GM19452 (cell line): ENCODE measurements at regions not wholly inside any gene's neighbourhood (a gene's known extent, or its start where the extent isn't known, plus 50 kb on each side); places are given as distances from the start of the nearest gene placed in this dataset.
"Not testable (repeated sequence)": the region's sequence is repeated elsewhere in the genome, so short reads cannot be mapped to it uniquely, and the experiment has no call there.

Experiments
- ATAC-seq: cut with Tn5 transposase; IDR thresholded peaks from one replicate; pipeline ENCODE4 v1.9.1; 2021; ENCODE audit not compliant: unreplicated experiment

DNA sequence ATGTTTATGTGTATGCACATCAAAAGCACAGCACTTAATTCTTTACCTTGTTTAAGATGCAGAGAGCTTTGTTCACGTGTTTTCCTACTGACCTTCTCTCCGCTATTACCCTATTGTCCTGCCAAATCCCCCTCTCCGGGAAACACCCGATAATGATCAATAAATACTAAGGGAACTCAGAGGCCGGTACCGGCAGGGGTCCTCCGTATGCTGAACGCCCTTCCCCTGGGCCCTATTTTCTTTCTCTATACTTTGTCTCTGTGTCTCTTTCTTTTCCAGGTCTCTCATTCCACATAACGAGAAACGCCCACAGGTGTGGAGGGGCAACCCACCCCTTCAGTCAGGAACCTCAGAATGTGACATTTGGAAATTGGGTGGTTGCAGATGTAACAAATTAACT is 160.1 kb downstream of the ADRA2C start:
- ATAC-seq, result not testable (repeated sequence)

DNA sequence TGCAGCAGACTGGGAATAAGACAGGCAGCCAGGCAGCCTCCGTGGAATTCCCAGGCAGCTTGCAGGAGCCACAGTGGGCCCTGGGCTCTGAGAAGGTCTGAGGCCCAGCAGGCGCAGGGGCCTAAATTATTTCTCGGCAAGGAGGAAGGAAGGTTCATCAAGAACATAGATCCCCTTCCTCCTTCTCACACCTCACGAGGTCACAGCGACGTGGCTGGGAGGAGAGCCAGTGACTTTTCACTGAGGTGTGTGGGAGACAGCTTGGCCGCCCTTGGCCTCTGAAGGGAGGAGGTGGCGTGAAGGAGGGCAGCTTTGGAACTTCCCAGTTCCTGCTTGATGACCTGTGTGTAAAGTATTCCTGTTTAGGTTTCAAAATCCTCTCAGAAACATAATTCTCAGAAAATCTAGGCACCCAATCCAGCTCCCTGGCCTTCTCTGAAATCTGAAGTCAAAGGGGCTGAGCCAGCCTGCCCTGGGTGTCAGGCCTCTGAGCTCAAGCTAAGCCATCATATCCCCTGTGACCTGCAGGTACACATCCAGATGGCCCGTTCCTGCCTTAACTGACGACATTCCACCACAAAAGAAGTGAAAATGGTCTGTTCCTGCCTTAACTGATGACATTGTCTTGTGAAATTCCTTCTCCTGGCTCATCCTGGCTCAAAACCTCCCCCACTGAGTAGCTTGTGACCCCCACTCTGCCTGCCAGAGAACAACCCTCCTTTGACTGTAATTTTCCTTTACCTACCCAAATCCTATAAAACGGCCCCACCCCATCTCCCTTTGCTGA is 161.0 kb downstream of the ADRA2C start:
- ATAC-seq, result not testable (repeated sequence)

DNA sequence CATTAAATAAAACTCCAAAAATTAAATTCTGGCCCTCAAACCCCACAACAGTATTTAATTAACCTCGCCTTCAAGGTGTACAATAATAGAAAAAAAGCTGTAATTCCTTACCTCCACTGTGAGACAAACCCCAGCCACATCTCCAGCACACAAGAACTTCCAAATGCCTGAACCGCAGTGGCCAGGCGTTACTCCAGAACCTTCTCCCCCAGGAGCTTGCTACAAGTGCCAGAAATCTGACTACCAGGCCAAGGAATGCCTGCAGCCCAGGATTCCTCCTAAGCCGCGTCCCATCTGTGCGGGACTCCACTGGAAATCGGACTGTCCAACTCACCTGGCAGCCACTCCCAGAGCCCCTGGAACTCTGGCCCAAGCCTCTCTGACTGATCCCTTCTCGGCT is 163.2 kb downstream of the ADRA2C start:
- not testable (repeated sequence) for ATAC-seq

DNA sequence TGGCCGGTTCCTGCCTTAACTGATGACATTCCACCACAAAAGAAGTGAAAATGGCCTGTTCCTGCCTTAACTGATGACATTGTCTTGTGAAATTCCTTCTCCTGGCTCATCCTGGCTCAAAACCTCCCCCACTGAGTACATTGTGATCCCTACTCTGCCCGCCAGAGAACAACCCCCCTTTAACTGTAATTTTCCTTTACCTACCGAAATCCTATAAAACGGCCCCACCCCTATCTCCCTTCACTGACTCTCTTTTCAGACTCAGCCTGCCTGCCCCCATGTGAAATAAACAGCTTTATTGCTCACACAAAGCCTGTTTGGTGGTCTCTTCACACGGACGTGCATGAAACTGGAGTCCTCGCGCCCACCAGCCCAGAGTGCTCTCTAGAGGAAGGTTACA is 166.5 kb downstream of the ADRA2C start:
- not testable (repeated sequence) for ATAC-seq

DNA sequence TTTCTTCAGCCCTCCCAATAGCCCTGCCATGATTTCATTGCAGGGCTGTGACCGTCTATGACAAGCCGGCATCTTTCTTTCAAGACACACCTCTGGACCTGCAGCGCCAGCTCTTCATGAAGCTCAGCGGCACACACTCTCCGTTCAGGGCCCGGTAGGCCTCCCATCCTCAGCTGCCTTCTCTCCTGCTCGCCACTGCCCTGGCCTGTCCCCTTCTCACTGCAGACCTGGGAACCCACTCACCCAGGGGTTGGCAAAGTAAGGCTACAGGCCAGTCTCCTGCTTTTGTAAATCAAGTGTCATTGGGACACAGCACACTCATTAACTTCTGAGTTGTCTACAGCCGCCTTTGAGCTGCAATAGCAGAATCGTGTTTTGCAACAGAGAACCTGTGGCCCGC is 169.2 kb downstream of the ADRA2C start:
- not testable (repeated sequence) for ATAC-seq

DNA sequence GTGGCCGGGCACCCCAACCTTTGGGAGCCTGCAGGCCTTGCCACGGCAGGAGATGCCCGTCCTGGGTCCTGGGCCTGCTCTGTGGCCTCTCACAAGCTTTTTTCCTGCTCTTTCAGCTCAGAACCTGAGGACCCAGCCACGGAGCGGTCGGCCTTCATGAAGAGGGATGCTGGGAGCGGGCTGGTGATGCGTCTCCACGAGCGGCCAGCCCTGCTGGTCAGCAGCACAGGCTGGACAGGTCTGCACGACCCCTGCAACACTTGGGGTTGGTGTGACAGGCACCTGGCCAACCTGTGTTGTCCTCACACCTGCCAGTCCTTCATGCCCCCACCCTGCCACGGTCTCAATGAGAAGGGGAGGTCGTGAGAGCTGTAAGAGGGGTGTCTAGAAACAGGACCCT is 170.0 kb downstream of the ADRA2C start:
- no peak for ATAC-seq

DNA sequence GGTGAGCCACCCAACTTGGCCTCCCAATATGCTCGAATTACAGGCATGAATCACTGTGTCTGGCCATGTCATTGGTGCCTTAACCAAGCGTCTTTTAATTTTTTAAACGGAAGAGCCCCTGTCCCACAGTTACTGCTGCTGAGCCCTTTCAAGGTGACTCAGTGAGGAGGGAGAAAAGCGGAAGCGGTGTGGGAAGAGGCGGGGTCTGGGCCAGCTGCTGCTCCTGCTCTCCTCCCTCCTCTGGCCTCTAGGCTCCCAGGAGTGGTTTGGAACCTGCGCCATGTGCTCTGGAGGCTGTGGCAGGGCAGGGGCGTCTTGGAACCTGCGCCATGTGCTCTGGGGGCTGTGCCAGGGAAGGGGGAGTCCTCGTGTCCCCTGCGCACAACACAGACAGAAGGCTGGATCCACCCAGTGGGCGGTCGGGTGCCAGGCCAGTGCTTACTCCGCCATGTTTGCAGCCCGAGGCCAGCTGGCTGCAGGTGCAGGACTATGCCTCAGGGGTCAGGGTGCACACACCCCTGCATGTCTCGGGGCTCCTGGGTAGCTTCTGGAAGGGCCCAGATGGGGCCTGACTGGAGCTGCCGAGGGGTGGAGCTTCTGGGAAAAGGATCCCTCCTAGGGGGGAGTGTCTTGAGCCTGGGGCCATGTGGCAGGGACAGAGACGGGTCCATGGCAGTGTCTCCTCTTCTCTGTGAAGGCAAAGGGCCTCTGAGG is 171.8 kb downstream of the ADRA2C start:
- not testable (repeated sequence) for ATAC-seq

DNA sequence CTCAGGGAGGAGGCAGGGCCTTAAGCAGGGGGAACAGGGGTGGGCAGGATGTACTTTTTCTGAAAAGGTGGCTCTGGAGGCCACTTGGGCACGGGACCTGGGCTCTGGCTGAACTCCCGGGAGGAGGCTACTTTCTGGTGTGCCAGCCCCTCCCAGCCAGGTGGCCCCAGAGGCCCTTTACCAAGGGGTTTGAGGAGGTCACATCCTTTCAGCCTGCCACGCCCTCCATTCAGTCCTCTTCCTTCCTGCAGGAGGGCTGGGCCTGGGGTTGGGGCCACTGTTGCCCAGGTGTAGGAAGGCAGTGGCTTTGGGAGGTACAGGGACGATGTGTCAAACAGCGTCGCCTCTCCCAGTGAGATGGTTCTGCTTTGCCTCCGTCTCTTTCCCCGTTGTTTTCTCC is 172.5 kb downstream of the ADRA2C start:
- not testable (repeated sequence) for ATAC-seq

DNA sequence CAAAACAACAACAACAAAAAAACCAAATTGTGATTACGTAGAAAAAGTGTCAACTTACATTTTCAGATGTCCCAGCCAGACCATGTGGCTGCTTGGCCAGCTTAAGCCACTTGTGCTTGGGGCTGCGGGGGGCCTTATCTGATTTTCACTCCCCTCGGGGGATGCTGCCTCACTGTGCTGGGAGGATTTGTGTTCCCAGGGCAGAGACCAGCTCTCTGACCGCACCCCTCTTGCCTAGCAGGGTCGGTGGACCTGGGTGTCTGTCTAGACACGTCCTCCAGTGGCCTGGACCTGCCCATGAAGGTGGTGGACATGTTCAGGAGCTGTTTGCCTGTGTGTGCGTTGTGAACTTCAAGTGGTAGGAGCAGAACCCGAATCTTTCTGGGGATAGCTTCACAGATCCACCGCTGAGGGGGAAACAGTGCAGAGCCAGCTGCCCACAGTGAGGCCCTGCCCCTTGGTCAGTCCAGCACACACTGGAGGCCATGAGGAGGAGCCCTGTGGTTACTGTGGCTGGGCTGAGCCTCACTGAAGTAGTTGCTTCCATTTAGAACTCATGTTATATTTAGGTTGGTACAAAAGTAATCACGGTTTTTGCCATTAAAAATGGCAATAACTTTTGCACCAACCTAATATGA is 173.9 kb downstream of the ADRA2C start:
- ATAC-seq, result not testable (repeated sequence)

DNA sequence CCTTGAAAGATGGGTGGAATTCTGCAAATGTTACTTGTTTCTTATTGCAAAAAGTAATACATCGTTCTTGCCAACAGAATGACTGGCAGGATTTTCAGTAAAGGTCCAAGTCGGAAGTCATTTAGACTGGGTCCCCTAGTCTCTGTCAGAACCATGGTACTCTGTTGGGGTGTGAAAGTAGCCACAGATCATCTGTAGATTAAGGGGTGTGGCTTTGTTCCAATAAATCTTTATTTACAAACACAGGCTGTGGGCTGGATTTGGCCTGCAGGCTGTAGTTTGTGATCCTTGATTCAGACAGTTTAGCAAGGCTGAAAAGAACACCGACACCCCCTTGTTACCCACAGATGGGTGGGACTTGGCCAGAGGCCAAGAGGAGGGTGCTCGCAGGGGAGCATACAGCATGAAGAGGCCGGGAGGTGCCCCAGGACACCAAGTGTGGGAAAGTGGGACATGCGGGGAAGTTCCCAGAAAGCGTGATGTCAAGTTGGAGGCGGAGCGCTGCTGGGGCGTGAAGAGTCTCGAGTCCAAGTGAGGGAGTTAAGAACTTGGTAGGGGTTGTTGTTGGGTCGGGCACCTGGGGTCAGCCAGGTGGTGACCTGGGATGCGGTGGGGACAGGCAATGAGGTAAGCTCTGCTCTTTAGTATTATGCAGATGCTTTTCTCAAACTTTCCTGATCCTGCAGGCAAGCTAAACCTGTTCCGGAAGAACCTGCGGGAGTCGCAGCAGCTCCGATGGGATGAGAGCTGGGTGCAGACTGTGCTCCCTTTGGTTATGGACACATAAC is 175.7 kb downstream of the ADRA2C start:
- ATAC-seq, result not testable (repeated sequence)

DNA sequence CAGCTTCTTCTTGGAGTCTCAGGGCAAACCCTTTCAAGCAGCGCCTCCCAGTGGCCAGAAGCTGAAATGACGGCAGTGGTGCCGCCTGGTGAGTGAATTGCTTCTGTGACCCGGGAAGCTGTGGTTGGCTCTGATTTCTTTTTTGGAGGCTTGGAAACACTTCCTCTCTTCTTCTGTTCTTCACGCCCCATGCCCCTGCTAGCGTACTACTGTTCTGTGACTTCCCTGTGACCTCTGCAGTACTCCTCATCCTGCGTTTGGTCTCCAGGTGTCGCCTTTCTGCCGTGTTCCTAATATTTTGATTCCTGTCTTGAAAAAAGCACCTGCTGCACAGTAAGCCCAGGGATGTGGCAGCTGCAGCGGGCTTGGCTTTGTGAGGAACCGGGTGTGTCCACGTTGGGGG is 176.4 kb downstream of the ADRA2C start:
- ATAC-seq, result not testable (repeated sequence)

DNA sequence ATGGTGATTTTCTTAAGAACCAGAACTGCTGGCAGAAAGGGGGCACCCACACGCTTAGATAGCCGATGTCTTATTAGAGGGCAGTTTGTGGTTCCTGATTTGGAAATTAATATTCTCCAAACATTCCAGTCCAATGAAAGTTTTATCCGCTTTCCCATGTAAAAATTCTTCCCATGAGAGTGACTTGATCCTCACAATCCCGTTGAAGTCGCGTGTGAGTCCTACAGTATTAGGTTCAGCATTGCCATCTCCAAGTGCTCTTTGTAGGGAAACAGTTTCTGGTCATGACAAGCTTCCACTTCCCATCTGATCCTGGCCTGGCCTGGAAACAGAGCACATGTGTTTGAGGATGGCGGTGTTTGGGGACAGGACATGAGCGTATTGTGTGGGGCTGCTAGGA is 176.9 kb downstream of the ADRA2C start:
- not testable (repeated sequence) for ATAC-seq

DNA sequence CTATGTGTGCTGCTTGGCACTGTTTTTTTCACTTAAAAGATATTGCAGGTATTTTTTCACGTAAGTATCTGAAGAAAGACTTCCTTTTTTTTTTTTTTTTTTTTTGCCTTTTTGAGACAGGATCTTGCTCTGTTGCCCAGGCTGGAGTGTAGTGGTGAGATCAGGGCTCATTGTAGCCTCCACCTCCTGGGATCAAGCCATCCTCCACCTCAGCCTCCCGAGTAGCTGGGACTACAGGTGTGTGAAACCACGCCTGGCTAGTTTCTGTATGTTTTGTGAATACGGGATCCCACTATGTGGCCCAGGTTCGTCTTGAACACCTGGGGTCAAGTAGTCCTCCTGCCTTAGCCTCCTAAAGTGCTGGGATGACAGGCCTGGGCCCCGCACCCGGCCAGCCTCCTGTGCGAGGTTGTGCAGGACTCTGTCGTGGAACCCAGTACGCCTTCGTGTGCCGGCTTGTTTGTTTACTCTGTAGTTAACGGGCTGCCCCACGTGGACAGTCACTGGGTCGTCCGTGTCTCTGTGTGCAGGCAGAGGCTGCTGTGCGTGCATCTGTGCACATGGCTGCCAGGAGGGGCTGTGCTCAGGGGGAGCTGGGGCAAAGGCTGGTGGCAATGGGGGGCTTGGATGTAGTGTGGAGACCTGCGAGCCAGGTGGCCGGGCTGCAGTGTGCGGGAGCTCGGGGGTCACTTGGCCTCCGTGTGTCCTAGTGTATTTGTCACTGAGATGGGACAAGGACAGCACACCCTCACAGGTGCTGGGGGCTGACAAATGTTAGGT is 179.5 kb downstream of the ADRA2C start:
- ATAC-seq, result no peak

DNA sequence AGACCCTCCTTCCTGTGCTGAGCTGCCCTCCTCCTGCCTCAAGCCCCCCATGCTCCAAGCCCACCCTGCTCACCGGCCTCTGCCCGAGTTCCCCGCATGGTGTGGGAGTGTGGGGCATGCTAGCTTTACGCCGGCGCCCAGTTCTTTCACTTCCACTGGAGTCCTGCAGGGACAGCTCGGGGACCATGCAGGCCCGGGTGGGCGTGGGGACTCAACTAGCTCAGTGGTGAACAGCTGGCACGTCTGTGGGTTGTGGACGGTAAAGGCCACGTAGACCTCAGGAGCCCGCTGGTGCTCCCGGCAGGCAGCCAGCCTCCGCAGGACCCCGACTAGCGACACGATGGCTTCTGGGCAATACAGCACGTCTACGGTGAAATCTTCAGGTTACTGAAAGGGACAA is 180.4 kb downstream of the ADRA2C start:
- not testable (repeated sequence) for ATAC-seq

DNA sequence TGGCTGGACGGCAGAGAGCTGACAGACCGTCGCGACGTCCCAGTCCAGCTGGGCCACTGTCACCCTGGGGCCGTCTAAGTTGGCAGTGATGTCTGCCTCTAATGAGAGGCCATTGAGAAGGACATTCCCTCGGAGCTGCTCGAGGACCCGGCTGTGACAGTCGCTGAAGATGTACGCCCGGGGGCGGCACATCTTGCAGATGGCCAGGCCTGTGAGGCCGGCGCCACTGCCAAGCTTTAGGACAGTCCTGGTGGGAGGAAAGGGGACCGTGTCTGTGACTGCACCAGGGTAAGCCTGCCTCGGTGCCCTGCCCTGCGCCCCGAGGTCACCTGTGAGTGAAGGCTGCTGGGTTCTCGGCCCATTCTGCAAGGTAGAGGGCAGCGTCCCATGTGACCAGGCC is 181.6 kb downstream of the ADRA2C start:
- not testable (repeated sequence) for ATAC-seq

DNA sequence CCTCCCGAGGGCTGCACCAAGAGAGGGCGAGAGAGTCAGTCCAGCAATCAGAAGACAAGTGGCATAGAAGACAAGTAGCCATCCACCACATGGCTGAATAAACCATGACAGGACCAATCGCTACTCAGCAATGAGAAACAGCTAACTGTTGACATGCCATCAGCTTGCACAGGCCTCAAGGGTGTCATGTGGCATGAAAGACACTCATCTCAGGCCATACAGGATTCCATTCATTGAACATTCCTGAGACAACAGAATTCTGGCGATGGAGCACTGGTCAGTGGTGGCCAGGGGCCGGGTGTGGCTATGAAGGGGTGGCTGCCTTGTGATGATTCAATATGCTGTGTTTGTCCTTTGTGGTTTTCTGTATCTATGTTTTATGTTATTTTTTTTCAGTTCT is 182.0 kb downstream of the ADRA2C start:
- not testable (repeated sequence) for ATAC-seq

DNA sequence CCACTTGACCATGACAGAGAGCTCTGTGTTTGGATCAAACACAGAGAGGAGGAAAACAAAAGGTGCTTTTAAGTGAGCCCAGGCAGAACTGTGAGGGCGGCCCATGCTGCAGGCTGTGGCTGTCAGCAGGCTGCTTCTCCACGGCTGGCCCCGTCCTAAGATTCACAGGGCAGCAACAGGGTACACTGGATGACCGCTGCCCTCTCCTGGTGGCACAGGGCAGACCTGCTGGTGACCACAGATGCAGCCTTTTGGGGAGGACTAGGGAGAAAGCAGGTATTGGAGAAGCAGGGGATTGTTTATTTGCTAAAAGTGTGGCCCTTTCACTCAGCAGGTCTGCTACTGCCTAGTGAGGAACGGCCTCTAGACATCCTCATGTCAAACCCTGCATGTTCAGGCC is 183.7 kb downstream of the ADRA2C start:
- not testable (repeated sequence) for ATAC-seq

DNA sequence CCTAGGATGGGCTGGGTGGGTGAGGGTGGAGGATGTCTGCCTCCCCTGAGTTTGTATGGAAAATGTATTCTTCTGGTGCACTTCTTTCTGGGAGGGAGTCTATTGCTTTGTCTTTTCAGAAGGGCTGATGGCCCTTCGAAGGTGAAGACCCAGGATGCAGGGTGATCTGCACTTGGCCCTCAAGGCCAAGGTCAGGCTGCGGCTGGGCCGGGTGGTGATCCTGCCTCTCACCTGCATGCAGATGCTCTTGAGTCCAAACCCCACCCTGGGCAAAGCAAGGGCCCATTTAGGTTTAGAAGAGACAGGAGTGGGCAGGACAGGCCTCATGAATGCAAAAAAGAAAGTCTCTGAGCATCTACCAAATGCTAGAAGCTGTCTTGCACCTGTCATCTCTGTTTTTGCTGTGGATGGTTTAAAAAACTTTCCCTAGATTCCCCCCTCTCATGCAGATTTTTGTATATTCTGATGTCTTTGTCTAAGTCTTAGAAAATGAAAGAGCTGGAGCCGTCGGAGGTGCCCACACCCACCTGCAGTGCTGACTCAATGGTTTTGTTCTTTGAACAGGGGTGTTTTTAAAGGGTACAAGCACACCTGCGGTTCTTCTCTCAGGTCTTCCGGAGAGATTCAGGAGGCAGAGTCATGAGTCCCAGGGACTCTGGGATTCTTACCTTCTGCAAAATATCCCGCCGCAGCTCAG is 186.4 kb downstream of the ADRA2C start:
- ATAC-seq, result not testable (repeated sequence)

DNA sequence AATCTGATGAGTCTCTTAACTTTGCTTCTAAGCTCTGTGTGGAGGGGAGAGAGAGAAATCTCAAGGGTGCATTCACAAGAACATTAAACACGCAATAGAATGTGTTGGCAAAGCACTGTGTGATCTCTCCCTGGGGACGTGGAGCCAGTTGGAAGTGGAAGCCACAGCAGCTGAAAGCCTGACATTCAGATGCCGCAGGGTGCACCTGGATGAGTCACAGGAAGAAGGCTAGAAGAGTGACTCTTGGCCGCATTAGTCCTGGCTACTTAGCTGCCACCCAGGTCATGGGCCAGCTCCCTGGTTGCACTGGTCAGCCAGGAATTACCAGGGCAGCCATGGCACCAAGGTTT is 186.9 kb downstream of the ADRA2C start:
- ATAC-seq, result not testable (repeated sequence)
